ENCODE measurements at regions not wholly inside any gene's neighbourhood (a gene's known extent, or its start where the extent isn't known, plus 50 kb on each side); places are given as distances from the start of the nearest gene placed in this dataset.

DNA sequence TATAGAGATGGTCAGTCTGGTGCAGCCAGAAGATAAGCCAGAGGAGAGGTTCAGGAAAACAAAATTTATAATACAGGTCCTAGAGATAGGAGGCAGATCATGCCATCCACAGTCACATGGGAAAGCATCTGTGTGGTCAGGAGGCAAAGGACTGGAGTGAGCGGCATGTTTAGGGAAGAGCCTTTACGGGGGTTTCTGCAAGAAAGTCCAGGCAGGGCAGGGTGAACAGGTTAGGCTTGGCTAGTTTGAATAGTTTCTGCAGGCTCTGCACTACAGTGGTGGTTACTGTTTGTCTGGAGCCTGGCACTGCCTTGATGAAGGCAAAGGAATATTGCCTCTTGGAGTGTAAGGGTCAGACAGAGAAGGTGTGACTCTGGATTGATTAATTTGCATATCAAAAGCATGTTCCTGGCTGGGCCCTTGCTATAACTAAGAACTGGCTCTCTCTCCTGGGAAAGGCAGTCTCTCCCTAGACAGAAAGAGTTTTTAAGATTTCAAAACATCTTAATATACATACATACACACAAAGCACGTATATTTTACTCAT is 1034.7 kb upstream of the CHAC2 start:
- Histone ChIP-seq H3K36me3 (ENCODE audit: insufficient read depth in 1 of 2, low read depth in 1 of 2) (no peaks in the 10 kb centered on the region), H3K4me1 (no peaks in the 10 kb centered on the region), H3K27me3 (ENCODE audit: insufficient read depth in 3 of 3, low read length in 2 of 3) (no peaks in the 10 kb centered on the region), H3K4me3 (no peak overlapping the region), H3K27ac (no peak overlapping the region), H3K9me3 (peaks cover 3% of the 10 kb centered on the region)
- ATAC-seq (no peak), DNase-seq (no peak)
- intact Hi-C loops (cut with DNase I): no loop called here
- TF ChIP-seq, protein P1, sequence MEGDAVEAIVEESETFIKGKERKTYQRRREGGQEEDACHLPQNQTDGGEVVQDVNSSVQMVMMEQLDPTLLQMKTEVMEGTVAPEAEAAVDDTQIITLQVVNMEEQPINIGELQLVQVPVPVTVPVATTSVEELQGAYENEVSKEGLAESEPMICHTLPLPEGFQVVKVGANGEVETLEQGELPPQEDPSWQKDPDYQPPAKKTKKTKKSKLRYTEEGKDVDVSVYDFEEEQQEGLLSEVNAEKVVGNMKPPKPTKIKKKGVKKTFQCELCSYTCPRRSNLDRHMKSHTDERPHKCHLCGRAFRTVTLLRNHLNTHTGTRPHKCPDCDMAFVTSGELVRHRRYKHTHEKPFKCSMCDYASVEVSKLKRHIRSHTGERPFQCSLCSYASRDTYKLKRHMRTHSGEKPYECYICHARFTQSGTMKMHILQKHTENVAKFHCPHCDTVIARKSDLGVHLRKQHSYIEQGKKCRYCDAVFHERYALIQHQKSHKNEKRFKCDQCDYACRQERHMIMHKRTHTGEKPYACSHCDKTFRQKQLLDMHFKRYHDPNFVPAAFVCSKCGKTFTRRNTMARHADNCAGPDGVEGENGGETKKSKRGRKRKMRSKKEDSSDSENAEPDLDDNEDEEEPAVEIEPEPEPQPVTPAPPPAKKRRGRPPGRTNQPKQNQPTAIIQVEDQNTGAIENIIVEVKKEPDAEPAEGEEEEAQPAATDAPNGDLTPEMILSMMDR (IDR thresholded peaks at IDR 0.05): no peak
- 64 to 69% (median 69%) methylated on average over 3 of the region's 3 CpGs for WGBS, 3 donors

DNA sequence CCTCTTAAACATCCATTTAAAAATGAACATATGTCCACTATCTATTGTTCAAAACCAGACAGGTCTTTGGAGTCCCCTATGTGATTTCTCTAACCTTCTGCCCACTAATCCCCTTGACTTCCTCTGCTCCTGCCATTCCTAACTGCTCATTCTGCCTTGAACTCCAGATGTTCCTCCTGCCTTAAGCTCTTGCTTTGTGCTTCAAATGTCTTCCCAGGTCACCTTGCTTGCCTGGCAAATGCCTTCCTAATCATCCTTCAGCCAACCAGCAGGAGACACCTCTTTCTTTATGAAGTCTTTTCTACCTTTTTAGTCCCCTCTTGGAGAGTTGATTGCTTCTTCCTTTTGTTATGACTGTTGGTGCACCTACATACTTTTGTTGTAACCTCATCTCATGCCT is 1043.0 kb upstream of the CHAC2 start:
- H3K4me3 ChIP-seq: no peak overlapping the region
- H3K27ac ChIP-seq: no peak overlapping the region
- peaks cover 3% of the 10 kb centered on the region for H3K9me3 ChIP-seq
- ATAC-seq (no peak), DNase-seq (no peak)
- intact Hi-C loops (cut with DNase I): no loop called here
- no peaks in the 10 kb centered on the region for H3K36me3 ChIP-seq (ENCODE audit: insufficient read depth in 1 of 2, low read depth in 1 of 2)
- no peaks in the 10 kb centered on the region for H3K27me3 ChIP-seq (ENCODE audit: insufficient read depth in 3 of 3, low read length in 2 of 3)
- H3K4me1 ChIP-seq: no peaks in the 10 kb centered on the region
- TF ChIP-seq, protein P1 (IDR thresholded peaks at IDR 0.05): no peak

DNA sequence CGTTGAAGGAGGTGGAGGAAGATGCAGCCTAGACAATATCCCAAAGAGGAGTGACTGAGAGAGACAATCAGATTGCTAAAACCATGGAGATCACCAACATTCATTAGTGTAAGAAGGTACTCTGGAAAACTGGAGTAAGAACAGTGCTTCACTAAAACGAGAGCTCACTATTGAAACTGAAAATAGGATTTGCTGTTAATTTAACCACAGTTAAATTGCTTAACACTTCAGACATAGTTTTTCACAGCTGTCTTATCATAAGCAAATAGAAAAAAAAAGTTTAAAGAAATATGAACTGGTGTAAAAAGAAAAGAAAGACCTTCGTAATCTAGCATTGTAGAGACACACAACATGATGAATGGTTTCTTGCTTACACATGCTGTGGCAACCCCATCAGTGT is 1049.8 kb upstream of the CHAC2 start:
- Histone ChIP-seq H3K27ac (no peak overlapping the region), H3K4me3 (no peak overlapping the region), H3K9me3 (no peaks in the 10 kb centered on the region), H3K4me1 (no peaks in the 10 kb centered on the region), H3K27me3 (ENCODE audit: insufficient read depth in 3 of 3, low read length in 2 of 3) (no peaks in the 10 kb centered on the region), H3K36me3 (ENCODE audit: insufficient read depth in 1 of 2, low read depth in 1 of 2) (no peaks in the 10 kb centered on the region)
- intact Hi-C loops (cut with DNase I): no loop called here
- ATAC-seq (no peak), DNase-seq (no peak)
- TF ChIP-seq, protein P1 (IDR thresholded peaks at IDR 0.05): no peak
- 62 to 80% (median 73%) methylated on average over 3 of the region's 3 CpGs for WGBS, 3 donors

DNA sequence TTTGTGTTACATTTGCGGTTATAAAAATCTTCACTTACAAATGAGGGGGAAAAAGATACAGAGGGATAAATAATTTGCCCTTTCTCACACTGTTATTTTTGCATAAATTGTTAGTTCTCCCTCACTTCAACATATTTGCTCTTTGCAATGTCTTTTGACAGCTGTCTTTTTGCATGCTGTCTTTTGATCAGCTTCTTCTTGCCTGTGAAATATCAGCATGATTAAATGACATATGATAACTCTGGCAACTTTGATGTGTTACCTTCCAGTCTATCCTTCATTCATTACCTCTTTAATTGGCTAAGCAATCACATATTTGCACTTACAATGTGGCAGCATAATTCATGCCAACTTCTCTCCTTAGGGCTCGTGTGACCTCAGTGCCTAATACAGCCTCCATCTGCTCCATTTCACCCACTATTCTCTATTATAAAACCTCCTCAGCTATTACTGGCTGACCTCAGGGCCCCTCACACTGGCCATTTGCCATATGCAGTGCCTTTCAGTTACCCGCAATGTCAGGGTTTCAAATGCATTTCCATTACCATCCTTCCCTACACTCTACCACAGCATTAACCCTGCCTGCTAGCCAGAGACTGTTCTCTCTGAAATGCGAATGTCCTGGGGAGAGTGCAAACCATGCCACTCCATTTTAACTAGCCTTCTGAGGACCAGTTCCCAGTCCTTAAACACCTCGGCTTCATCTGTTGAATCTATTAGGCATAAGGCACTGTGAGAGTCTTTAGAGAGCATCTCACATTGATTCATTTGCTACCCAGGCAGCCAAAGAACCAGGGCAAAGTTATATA is 1056.6 kb upstream of the CHAC2 start:
- TF ChIP-seq, protein P1 (IDR thresholded peaks at IDR 0.05): no peak
- intact Hi-C loops (cut with DNase I): no loop called here
- 57 to 59% (median 59%) methylated on average over 5 of the region's 5 CpGs for WGBS, 3 donors
- H3K4me3 ChIP-seq: no peak overlapping the region
- no peak overlapping the region for H3K27ac ChIP-seq
- no peak for DNase-seq
- H3K4me1 ChIP-seq: no peaks in the 10 kb centered on the region
- no peaks in the 10 kb centered on the region for H3K9me3 ChIP-seq
- no peak for ATAC-seq
- H3K27me3 ChIP-seq (ENCODE audit: insufficient read depth in 3 of 3, low read length in 2 of 3): no peaks in the 10 kb centered on the region
- no peaks in the 10 kb centered on the region for H3K36me3 ChIP-seq (ENCODE audit: insufficient read depth in 1 of 2, low read depth in 1 of 2)

DNA sequence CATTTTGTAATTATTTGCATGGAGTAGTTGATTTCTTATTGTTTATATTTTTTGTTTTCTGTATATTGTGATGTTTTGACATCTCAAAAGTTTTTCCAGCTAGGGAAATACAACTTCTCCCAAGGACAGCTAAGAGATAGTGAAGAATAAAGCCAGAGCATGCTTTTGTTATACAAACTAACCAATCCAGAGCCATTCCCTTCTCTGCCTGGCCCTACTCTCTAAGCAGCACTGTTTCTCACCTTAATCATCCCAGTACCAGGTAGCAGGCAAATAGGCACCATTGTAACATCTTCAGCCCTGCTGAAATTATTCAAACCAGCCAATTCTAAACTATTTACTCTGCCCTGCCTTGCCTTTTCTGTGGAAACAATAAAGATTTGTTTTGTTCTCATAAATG is 1063.4 kb upstream of the CHAC2 start:
- Histone ChIP-seq H3K27ac (no peak overlapping the region), H3K27me3 (ENCODE audit: insufficient read depth in 3 of 3, low read length in 2 of 3) (no peaks in the 10 kb centered on the region), H3K4me1 (no peaks in the 10 kb centered on the region), H3K36me3 (ENCODE audit: insufficient read depth in 1 of 2, low read depth in 1 of 2) (no peaks in the 10 kb centered on the region), H3K9me3 (no peaks in the 10 kb centered on the region), H3K4me3 (no peak overlapping the region)
- no peak for DNase-seq
- intact Hi-C loops (cut with DNase I): no loop called here
- TF ChIP-seq, protein P1 (IDR thresholded peaks at IDR 0.05): no peak
- no peak for ATAC-seq

Measured in psoas muscle (tissue), 7 donors.